Retinal pigment epithelial cell (primary cell): ENCODE measurements at regions not wholly inside any gene's neighbourhood (a gene's known extent, or its start where the extent isn't known, plus 50 kb on each side); places are given as distances from the start of the nearest gene placed in this dataset.

Experiments used
- DNase-seq: peaks from one replicate; pipeline ENCODE4 v3.0.0-alpha.2; 2010; ENCODE audit warnings: low read depth
- H3K4me3 ChIP-seq: 2 replicates; pipeline ENCODE4 v1.5.1; 2011; ENCODE audit warnings: mild to moderate bottlenecking, low read length, control low read depth, moderate library complexity
- CTCF ChIP-seq: conservative IDR thresholded peaks from 2 replicates; pipeline ENCODE4 v1.5.1; 2011; ENCODE audit warnings: low read depth, low read length, control low read depth, inconsistent platforms

GRCh38 chr14:81638656-81639280 is 105.1 kb upstream of the SEL1L start:
- H3K4me3 ChIP-seq: no peak overlapping the region
- peak; percentile 19 for DNase-seq
- no peak for TF ChIP-seq CTCF

- no peak overlapping the region for H3K4me3 ChIP-seq
- no peak for TF ChIP-seq CTCF
These were observed 120.0 kb upstream of the SEL1L start for GRCh38 chr14:81653626-81654025.

GRCh38 chr14:81655423-81656314 is 122.0 kb upstream of the SEL1L start:
- no peak for TF ChIP-seq CTCF
- DNase-seq: no peak
- no peak overlapping the region for H3K4me3 ChIP-seq

More at GRCh38 chr14:81653626-81654025, 120.0 kb upstream of the SEL1L start:
- DNase-seq: no peak

GRCh38 chr14:81656811-81657210 is 123.2 kb upstream of the SEL1L start:
- DNase-seq: no peak
- no peak overlapping the region for H3K4me3 ChIP-seq
- no peak for TF ChIP-seq CTCF

- no peak for DNase-seq
- TF ChIP-seq CTCF: no peak
- no peak overlapping the region for H3K4me3 ChIP-seq
These were observed 128.4 kb upstream of the SEL1L start for GRCh38 chr14:81662066-81662465.

GRCh38 chr14:81662570-81663197 is 129.0 kb upstream of the SEL1L start:
- no peak overlapping the region for H3K4me3 ChIP-seq
- no peak for DNase-seq
- no peak for TF ChIP-seq CTCF
